SK-N-SH treated with all-trans-retinoic acid at 6 μM for 48 hours (cell line): ENCODE measurements at regions not wholly inside any gene's neighbourhood (a gene's known extent, or its start where the extent isn't known, plus 50 kb on each side); places are given as distances from the start of the nearest gene placed in this dataset.

Experiments
- ATAC-seq: fragments of 200-7000 bp; cut with Tn5 transposase; 3 replicates; pipeline ENCODE4 v1.9.1; 2020; ENCODE audit warnings: mild to moderate bottlenecking, moderate library complexity
- ARNTL ChIP-seq: fragments of 450-650 bp; formaldehyde crosslinking; IDR thresholded peaks from 2 replicates; pipeline ENCODE4 v1.5.0; 2020; ENCODE audit warnings: low read depth, mild to moderate bottlenecking, moderate library complexity, borderline replicate concordance
- GLIS3 ChIP-seq: fragments of 250-450 bp; sonication (Bioruptor Pico); IDR thresholded peaks from 2 replicates; pipeline ENCODE4 v1.5.0; 2020; ENCODE audit warnings: mild to moderate bottlenecking, moderate library complexity
- OSR1 ChIP-seq: fragments of 250-450 bp; sonication (Bioruptor Pico); IDR thresholded peaks from 2 replicates; pipeline ENCODE4 v1.8.0; 2022; ENCODE audit warnings: moderate library complexity, mild to moderate bottlenecking, inconsistent platforms
- PATZ1 ChIP-seq: fragments of 250-450 bp; sonication (Bioruptor Pico); IDR thresholded peaks from 2 replicates; pipeline ENCODE4 v1.8.0; 2020; ENCODE audit warnings: mild to moderate bottlenecking, moderate library complexity, borderline replicate concordance
- SNAI2 ChIP-seq: fragments of 250-450 bp; sonication (Bioruptor Pico); IDR thresholded peaks from 2 replicates; pipeline ENCODE4 v1.5.0; 2020; ENCODE audit warnings: mild to moderate bottlenecking, moderate library complexity
- TCF4 ChIP-seq: fragments of 250-450 bp; sonication (Bioruptor Pico); IDR thresholded peaks from 2 replicates; pipeline ENCODE4 v1.8.0; 2021; ENCODE audit warnings: mild to moderate bottlenecking, moderate library complexity, borderline replicate concordance
- TOX ChIP-seq: fragments of 250-450 bp; sonication (Bioruptor Pico); IDR thresholded peaks from 2 replicates; pipeline ENCODE4 v1.8.0; 2021; ENCODE audit warnings: mild to moderate bottlenecking, moderate library complexity, borderline replicate concordance
- TSHZ2 ChIP-seq: fragments of 250-450 bp; sonication (Bioruptor Pico); IDR thresholded peaks from 2 replicates; pipeline ENCODE4 v1.5.0; 2020; ENCODE audit warnings: mild to moderate bottlenecking, moderate library complexity
- ZC3H10 ChIP-seq: fragments of 250-450 bp; sonication (Bioruptor Pico); IDR thresholded peaks from 2 replicates; pipeline ENCODE4 v1.5.1; 2021; ENCODE audit warnings: mild to moderate bottlenecking, moderate library complexity
- ZFP30 ChIP-seq: fragments of 450-650 bp; formaldehyde crosslinking; IDR thresholded peaks from 2 replicates; pipeline ENCODE4 v1.5.0; 2022; ENCODE audit warnings: mild to moderate bottlenecking, moderate library complexity
- ZNF565 ChIP-seq: fragments of 450-650 bp; formaldehyde crosslinking; conservative IDR thresholded peaks from 2 replicates; pipeline ENCODE4 v1.5.0; 2020; ENCODE audit warnings: low read depth, mild to moderate bottlenecking, moderate library complexity
- TF ChIP-seq, protein P1 (sequence below): fragments of 250-450 bp; sonication (Bioruptor Pico); IDR thresholded peaks from 2 replicates; pipeline ENCODE4 v1.5.1; 2021; ENCODE audit warnings: mild to moderate bottlenecking, moderate library complexity
- TF ChIP-seq, protein P2 (sequence below): fragments of 250-450 bp; sonication (Bioruptor Pico); IDR thresholded peaks from 2 replicates; pipeline ENCODE4 v1.5.1; 2020; ENCODE audit warnings: low read depth, mild to moderate bottlenecking, moderate library complexity

DNA sequence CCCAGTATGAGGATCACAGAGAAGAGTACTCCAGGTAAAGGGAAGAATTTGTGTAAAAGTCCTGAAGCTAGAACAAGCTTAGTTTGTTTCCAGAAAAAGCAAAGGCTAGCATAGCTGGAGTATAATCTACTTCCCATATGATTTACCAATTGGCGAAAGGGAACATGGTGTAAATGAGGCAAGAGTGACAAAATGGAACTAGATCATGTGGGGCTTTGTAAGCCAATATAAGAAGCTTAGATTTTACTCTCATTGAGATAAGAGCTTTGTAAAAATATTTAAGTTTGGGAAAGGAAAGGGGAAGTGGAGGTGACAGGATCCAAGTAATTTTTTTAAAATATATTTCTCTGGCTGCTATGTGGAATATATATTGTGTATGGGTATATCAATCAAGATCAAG, 234.9 kb downstream of the KCTD12 start (continued):
- TF ChIP-seq PATZ1 (CRISPR knock-in tag), result no peak
- no peak for TF ChIP-seq TOX (CRISPR knock-in tag)
- TF ChIP-seq, all 23 proteins: peak for 0

DNA sequence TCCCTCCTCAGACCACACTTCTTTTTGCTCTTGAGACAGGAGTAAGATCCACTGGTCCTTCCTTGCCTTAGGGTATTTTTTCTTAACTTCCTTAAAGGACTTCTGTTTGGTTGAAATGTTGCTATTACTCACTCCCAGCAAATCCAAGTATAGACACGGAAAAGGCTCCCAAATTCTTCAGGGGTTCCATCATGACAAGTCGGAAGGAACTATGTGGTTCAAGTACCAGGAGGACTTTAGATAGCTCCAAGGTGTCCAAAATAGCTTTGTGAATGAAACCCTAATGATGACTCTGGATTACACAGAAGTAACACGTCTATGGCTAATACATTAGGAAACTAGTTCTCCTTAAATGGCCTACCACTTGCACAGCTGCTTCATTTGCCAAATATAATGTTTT, 238.7 kb downstream of the KCTD12 start:
- no peak for ATAC-seq

DNA sequence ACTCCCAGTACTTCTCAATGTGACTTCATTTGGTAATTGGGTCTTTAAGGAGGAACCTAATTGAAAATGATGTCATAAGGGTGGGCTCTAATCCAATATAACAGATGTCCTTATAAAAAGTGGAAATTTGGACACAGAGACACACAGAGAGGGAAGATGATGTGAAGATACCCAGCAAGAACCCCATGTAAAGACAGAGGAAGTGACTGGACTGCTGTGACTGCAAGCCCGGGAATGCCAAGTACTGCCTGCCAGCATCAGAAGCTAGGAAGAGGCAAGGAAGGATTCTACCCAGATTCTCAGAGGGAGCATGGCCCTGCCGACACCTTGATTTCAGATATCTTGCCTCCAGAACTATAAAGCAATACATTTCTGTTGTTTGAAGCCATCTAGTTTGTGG, 239.3 kb downstream of the KCTD12 start:
- ATAC-seq, result no peak
- TF ChIP-seq TSHZ2 (CRISPR knock-in tag) (no peak), GLIS3 (CRISPR knock-in tag) (no peak), PATZ1 (CRISPR knock-in tag) (no peak), ZC3H10 (CRISPR knock-in tag) (no peak), TCF4 (CRISPR knock-in tag) (no peak), SNAI2 (CRISPR knock-in tag) (no peak), OSR1 (CRISPR knock-in tag) (no peak)
- TF ChIP-seq, protein P1, sequence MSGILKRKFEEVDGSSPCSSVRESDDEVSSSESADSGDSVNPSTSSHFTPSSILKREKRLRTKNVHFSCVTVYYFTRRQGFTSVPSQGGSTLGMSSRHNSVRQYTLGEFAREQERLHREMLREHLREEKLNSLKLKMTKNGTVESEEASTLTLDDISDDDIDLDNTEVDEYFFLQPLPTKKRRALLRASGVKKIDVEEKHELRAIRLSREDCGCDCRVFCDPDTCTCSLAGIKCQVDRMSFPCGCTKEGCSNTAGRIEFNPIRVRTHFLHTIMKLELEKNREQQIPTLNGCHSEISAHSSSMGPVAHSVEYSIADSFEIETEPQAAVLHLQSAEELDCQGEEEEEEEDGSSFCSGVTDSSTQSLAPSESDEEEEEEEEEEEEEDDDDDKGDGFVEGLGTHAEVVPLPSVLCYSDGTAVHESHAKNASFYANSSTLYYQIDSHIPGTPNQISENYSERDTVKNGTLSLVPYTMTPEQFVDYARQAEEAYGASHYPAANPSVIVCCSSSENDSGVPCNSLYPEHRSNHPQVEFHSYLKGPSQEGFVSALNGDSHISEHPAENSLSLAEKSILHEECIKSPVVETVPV (CRISPR knock-in tag), result no peak
- TF ChIP-seq, protein P2, sequence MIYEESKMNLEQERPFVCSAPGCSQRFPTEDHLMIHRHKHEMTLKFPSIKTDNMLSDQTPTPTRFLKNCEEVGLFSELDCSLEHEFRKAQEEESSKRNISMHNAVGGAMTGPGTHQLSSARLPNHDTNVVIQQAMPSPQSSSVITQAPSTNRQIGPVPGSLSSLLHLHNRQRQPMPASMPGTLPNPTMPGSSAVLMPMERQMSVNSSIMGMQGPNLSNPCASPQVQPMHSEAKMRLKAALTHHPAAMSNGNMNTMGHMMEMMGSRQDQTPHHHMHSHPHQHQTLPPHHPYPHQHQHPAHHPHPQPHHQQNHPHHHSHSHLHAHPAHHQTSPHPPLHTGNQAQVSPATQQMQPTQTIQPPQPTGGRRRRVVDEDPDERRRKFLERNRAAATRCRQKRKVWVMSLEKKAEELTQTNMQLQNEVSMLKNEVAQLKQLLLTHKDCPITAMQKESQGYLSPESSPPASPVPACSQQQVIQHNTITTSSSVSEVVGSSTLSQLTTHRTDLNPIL (CRISPR knock-in tag), result no peak

More for the DNA sequence above, 238.7 kb downstream of the KCTD12 start:
- TF ChIP-seq GLIS3 (CRISPR knock-in tag) (no peak), ZFP30 (no peak), ARNTL (CRISPR knock-in tag) (no peak), PATZ1 (CRISPR knock-in tag) (no peak), TSHZ2 (CRISPR knock-in tag) (no peak), ZNF565 (CRISPR knock-in tag) (no peak)
- TF ChIP-seq, protein P1 (CRISPR knock-in tag), result no peak
